Skeletal muscle tissue (tissue), 3 donors: ENCODE measurements at regions not wholly inside any gene's neighbourhood (a gene's known extent, or its start where the extent isn't known, plus 50 kb on each side); places are given as distances from the start of the nearest gene placed in this dataset.

ENCODE experiments used
- H3K27ac ChIP-seq: one replicate; pipeline ENCODE4 v1.7.0; 2013; ENCODE audit warnings: mild to moderate bottlenecking, low read depth, low read length, inconsistent platforms
- H3K27me3 ChIP-seq, 3 donors: one replicate each; pipeline ENCODE4 v1.7.0; 2013; ENCODE audit warnings: low read length in 3 of 3; ENCODE audit not compliant: control insufficient read depth in 3 of 3, insufficient read depth in 3 of 3
- H3K36me3 ChIP-seq, 3 donors: one replicate each; pipeline ENCODE4 v1.7.0; 2013; ENCODE audit warnings: low read length in 3 of 3; ENCODE audit not compliant: control insufficient read depth in 3 of 3, insufficient read depth in 3 of 3
- H3K4me1 ChIP-seq, 3 donors: one replicate each; pipeline ENCODE4 v1.7.0; 2013; ENCODE audit warnings: low read length in 3 of 3, mild to moderate bottlenecking in 3 of 3; ENCODE audit not compliant: control insufficient read depth in 3 of 3, insufficient read depth in 3 of 3
- H3K4me3 ChIP-seq, 3 donors: one replicate each; pipeline ENCODE4 v1.7.0; 2013; ENCODE audit warnings: low read length in 3 of 3
- H3K9ac ChIP-seq, 3 donors: one replicate each; pipeline ENCODE4 v1.7.0; 2013; ENCODE audit warnings: low read length in 3 of 3, mild to moderate bottlenecking in 3 of 3, moderate library complexity in 2 of 3, low read depth in 1 of 3
- H3K9me3 ChIP-seq, 3 donors: one replicate each; pipeline ENCODE4 v1.7.0; 2013; ENCODE audit warnings: low read length in 3 of 3; ENCODE audit not compliant: control insufficient read depth in 3 of 3
- donor health status: Osteomylitis.

- H3K9me3 ChIP-seq: peaks cover 0 to 2% (median 0%) of the 10 kb centered on the region in 3 donors
- H3K36me3 ChIP-seq: no peaks in the 10 kb centered on the region
- peaks cover 0 to 5% (median 2%) of the 10 kb centered on the region in 3 donors for H3K27me3 ChIP-seq
- no peak overlapping the region for H3K27ac ChIP-seq
- H3K4me1 ChIP-seq: peaks cover 0 to 2% (median 0%) of the 10 kb centered on the region in 3 donors
- H3K4me3 ChIP-seq: no peak overlapping the region
- H3K9ac ChIP-seq: no peak overlapping the region
These were observed 356.3 kb downstream of the HAPSTR1 start for GRCh38 chr16:9447699-9448098.

- peaks cover 0 to 2% (median 0%) of the 10 kb centered on the region in 3 donors for H3K4me1 ChIP-seq
These were observed 358.2 kb downstream of the HAPSTR1 start for GRCh38 chr16:9449597-9449996.

DNA sequence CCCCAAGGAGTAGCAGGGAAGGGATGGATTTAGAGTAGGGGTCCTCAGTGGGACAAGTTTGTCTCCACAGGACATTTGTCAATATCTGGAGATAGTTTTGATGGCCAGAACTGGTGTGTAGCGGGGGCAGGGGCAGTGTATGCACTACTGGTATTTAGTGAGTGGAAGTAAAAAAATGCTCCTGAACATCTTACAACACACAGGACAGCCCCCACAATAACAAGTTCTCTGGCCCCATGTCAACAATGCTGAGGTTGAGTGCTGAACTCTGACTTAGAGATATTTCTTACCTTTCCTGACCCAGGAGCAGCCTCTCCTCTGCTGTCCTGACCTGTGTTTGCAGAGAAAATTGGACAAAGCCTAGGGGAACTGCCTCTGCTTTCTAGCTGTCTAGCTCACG, 365.8 kb downstream of the HAPSTR1 start:
- Histone ChIP-seq H3K27me3 (peaks cover 0 to 3% (median 0%) of the 10 kb centered on the region in 3 donors), H3K36me3 (no peaks in the 10 kb centered on the region), H3K9ac (no peak overlapping the region), H3K9me3 (no peaks in the 10 kb centered on the region), H3K4me3 (no peak overlapping the region), H3K4me1 (no peaks in the 10 kb centered on the region), H3K27ac (no peak overlapping the region)

More at GRCh38 chr16:9449597-9449996, 358.2 kb downstream of the HAPSTR1 start:
- peaks cover 0 to 2% (median 0%) of the 10 kb centered on the region in 3 donors for H3K9me3 ChIP-seq
- no peaks in the 10 kb centered on the region for H3K36me3 ChIP-seq
- H3K27me3 ChIP-seq: peaks cover 0 to 4% (median under 1%) of the 10 kb centered on the region in 3 donors
- H3K4me3 ChIP-seq: no peak overlapping the region
- no peak overlapping the region for H3K27ac ChIP-seq
- H3K9ac ChIP-seq: no peak overlapping the region

GRCh38 chr16:9458816-9459215, 367.4 kb downstream of the HAPSTR1 start:
- H3K27me3 ChIP-seq: peaks cover 0 to 3% (median 0%) of the 10 kb centered on the region in 3 donors
- no peaks in the 10 kb centered on the region for H3K36me3 ChIP-seq
- H3K9ac ChIP-seq: no peak overlapping the region
- no peak overlapping the region for H3K27ac ChIP-seq
- H3K9me3 ChIP-seq: no peaks in the 10 kb centered on the region
- no peak overlapping the region for H3K4me3 ChIP-seq
- no peaks in the 10 kb centered on the region for H3K4me1 ChIP-seq

GRCh38 chr16:9462984-9463383, 371.5 kb downstream of the HAPSTR1 start:
- H3K4me1 ChIP-seq: no peaks in the 10 kb centered on the region
- H3K36me3 ChIP-seq: no peaks in the 10 kb centered on the region
- no peaks in the 10 kb centered on the region for H3K9me3 ChIP-seq
- no peak overlapping the region for H3K9ac ChIP-seq
- no peak overlapping the region for H3K4me3 ChIP-seq
- no peak overlapping the region for H3K27ac ChIP-seq
- peaks cover 0 to 3% (median 0%) of the 10 kb centered on the region in 3 donors for H3K27me3 ChIP-seq

GRCh38 chr16:9463461-9463860, 372.0 kb downstream of the HAPSTR1 start:
- Histone ChIP-seq H3K4me3 (no peak overlapping the region), H3K9me3 (no peaks in the 10 kb centered on the region), H3K27me3 (peaks cover 0 to 3% (median 0%) of the 10 kb centered on the region in 3 donors), H3K9ac (no peak overlapping the region), H3K4me1 (no peaks in the 10 kb centered on the region), H3K27ac (no peak overlapping the region), H3K36me3 (no peaks in the 10 kb centered on the region)

- H3K27ac ChIP-seq: no peak overlapping the region
- H3K36me3 ChIP-seq: no peaks in the 10 kb centered on the region
- no peaks in the 10 kb centered on the region for H3K9me3 ChIP-seq
- H3K4me1 ChIP-seq: no peaks in the 10 kb centered on the region
- H3K4me3 ChIP-seq: no peak overlapping the region
- H3K27me3 ChIP-seq: no peaks in the 10 kb centered on the region
- H3K9ac ChIP-seq: no peak overlapping the region
These were observed 373.7 kb downstream of the HAPSTR1 start for GRCh38 chr16:9465161-9465560.

- H3K27ac ChIP-seq: no peak overlapping the region
- H3K9ac ChIP-seq: no peak overlapping the region
- no peak overlapping the region for H3K4me3 ChIP-seq
- no peaks in the 10 kb centered on the region for H3K4me1 ChIP-seq
- no peaks in the 10 kb centered on the region for H3K9me3 ChIP-seq
- H3K36me3 ChIP-seq: no peaks in the 10 kb centered on the region
- no peaks in the 10 kb centered on the region for H3K27me3 ChIP-seq
These were observed 378.1 kb downstream of the HAPSTR1 start for GRCh38 chr16:9469512-9469911.

DNA sequence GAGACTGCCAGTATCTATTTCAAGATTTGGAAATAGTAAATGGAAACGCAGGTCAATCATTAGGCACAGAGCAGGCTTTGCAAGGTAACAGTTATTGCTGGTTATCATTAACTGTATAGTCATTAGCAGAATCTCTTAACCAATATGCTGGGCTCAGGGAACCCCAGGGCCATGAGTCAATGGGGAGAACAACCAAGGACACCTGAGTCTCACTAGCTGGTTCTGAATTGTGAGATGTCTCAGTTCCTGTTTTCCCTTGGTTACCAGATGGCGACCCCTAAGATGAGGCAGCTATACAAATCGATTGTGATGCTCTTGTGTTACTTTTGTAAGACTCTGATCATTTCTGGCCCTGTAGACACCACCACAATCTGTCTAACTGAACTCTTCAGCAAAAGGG, 385.3 kb downstream of the HAPSTR1 start:
- Histone ChIP-seq H3K9me3 (no peaks in the 10 kb centered on the region), H3K4me3 (no peak overlapping the region), H3K4me1 (no peaks in the 10 kb centered on the region), H3K9ac (no peak overlapping the region), H3K36me3 (no peaks in the 10 kb centered on the region), H3K27ac (no peak overlapping the region), H3K27me3 (peaks cover 0 to 6% (median 0%) of the 10 kb centered on the region in 3 donors)

- Histone ChIP-seq H3K4me1 (no peaks in the 10 kb centered on the region), H3K36me3 (no peaks in the 10 kb centered on the region), H3K27me3 (peaks cover 0 to 7% (median 0%) of the 10 kb centered on the region in 3 donors), H3K27ac (no peak overlapping the region), H3K9me3 (no peaks in the 10 kb centered on the region), H3K4me3 (no peak overlapping the region), H3K9ac (no peak overlapping the region)
These were observed 387.6 kb downstream of the HAPSTR1 start for GRCh38 chr16:9479008-9479407.
